H1 (cell line): ENCODE measurements at regions not wholly inside any gene's neighbourhood (a gene's known extent, or its start where the extent isn't known, plus 50 kb on each side); places are given as distances from the start of the nearest gene placed in this dataset.

ENCODE experiments used
- CTCF ChIP-seq, 3 experiments: IDR thresholded peaks; 1 replicate in 2 of 3; 2 replicates in 1 of 3; pipeline versions ENCODE4 v1.5.1 to v1.6.1; 2011; ENCODE audit warnings: low read length in 3 of 3, mild to moderate bottlenecking in 3 of 3, inconsistent platforms in 2 of 3, low read depth in 1 of 3, moderate library complexity in 1 of 3; ENCODE audit not compliant: insufficient read depth in 1 of 3; ENCODE audit errors: control extremely low read depth in 1 of 3
- HDAC2 ChIP-seq, 2 experiments: fragments of 300-600 bp in 1 of 2; sonication (generic) in 1 of 2; IDR thresholded peaks; 2 replicates each; pipeline ENCODE4 v1.6.1; 2011 to 2012; ENCODE audit warnings: low read depth in 2 of 2, low read length in 2 of 2, mild to moderate bottlenecking in 2 of 2, moderate library complexity in 2 of 2, borderline replicate concordance in 1 of 2, inconsistent platforms in 1 of 2
- NANOG ChIP-seq: IDR thresholded peaks from 2 replicates; pipeline ENCODE4 v1.6.1; 2011; ENCODE audit warnings: low read length, low read depth, mild to moderate bottlenecking, inconsistent platforms; ENCODE audit not compliant: insufficient read depth, poor library complexity, severe bottlenecking
- SIRT6 ChIP-seq: IDR thresholded peaks from one replicate; pipeline ENCODE4 v1.7.1; 2012; ENCODE audit warnings: low read length, inconsistent platforms
- SUZ12 ChIP-seq: fragments of 200-600 bp; sonication (generic); IDR thresholded peaks from 2 replicates; pipeline ENCODE4 v1.6.1; 2012; ENCODE audit warnings: mild to moderate bottlenecking, inconsistent platforms, low read length, moderate library complexity, mixed read lengths
- ZNF274 ChIP-seq: IDR thresholded peaks from 2 replicates; pipeline ENCODE4 v1.7.0; 2012; ENCODE audit warnings: low read length, borderline replicate concordance; ENCODE audit errors: extremely low read depth

GRCh38 chr18:42336139-42336538 lies 381.1 kb downstream of the PIK3C3 start:
- TF ChIP-seq SIRT6 (no peak), HDAC2 (IDR thresholded peaks at IDR 0.05; ENCODE audit: borderline replicate concordance in 1 of 2, low read depth in 2 of 2, low read length in 2 of 2) (no peak), SUZ12 (no peak), NANOG (no peak), CTCF (IDR thresholded peaks at IDR 0.05; ENCODE audit: control extremely low read depth in 1 of 3, insufficient read depth in 1 of 3, low read depth in 1 of 3, low read length in 3 of 3) (no peak), ZNF274 (no peak)
